ENCODE measurements at regions not wholly inside any gene's neighbourhood (a gene's known extent, or its start where the extent isn't known, plus 50 kb on each side); places are given as distances from the start of the nearest gene placed in this dataset.
A peak's percentile ranks its signal among the peaks of the same experiment; 100 is the strongest.

GRCh38 chr14:62098357-62098756 lies 336.1 kb downstream of the SNAPC1 start:
- Histone ChIP-seq H4K8ac (ENCODE audit: low read length) (no peak overlapping the region), H4K91ac (ENCODE audit: low read length) (no peak overlapping the region), H3K4me3 (ENCODE audit: insufficient read depth in 1 of 2, low read depth in 1 of 2, low read length in 2 of 2) (no peak overlapping the region), H3K79me1 (replicated peaks; ENCODE audit: low read length, poor library complexity, severe bottlenecking) (no peaks in the 10 kb centered on the region), H3K4ac (ENCODE audit: low read depth in 1 of 2, low read length in 2 of 2) (no peak overlapping the region), H3K9me3 (ENCODE audit: control insufficient read depth, low read length) (no peaks in the 10 kb centered on the region), H3K14ac (ENCODE audit: low read length in 2 of 2) (no peak overlapping the region), H2AK5ac (ENCODE audit: low read length, severe bottlenecking) (no peak overlapping the region), H3K4me1 (ENCODE audit: control insufficient read depth, insufficient read depth, low read depth, low read length) (no peaks in the 10 kb centered on the region), H2BK120ac (ENCODE audit: low read depth, low read length) (no peak overlapping the region), H3K9ac (ENCODE audit: low read length) (no peak overlapping the region), H3K27ac (ENCODE audit: low read length, poor library complexity, severe bottlenecking) (no peak overlapping the region), H2AFZ (ENCODE audit: low read depth, low read length) (no peak overlapping the region), H2BK15ac (ENCODE audit: low read depth, poor library complexity, severe bottlenecking) (no peak overlapping the region), H3K23ac (ENCODE audit: low read length in 2 of 2) (no peak overlapping the region), H2BK5ac (ENCODE audit: low read depth, low read length, poor library complexity, severe bottlenecking) (no peak overlapping the region), H3K18ac (ENCODE audit: low read depth in 1 of 2, low read length in 2 of 2) (no peak overlapping the region), H3K36me3 (ENCODE audit: control insufficient read depth in 1 of 2, insufficient read depth in 2 of 2, low read depth in 1 of 2, low read length in 2 of 2) (peaks cover 0 to 4% of the 10 kb centered on the region in 2 experiments), H3K27me3 (ENCODE audit: control insufficient read depth in 1 of 2, insufficient read depth in 1 of 2, low read length in 2 of 2) (peaks cover 0 to 5% of the 10 kb centered on the region in 2 experiments), H2BK12ac (ENCODE audit: low read length in 2 of 2) (no peak overlapping the region), H3K4me2 (ENCODE audit: low read length, poor library complexity, severe bottlenecking) (no peak overlapping the region)
- 70% methylated on average over 2 of the region's 3 CpGs for WGBS
- no peak for DNase-seq

DNA sequence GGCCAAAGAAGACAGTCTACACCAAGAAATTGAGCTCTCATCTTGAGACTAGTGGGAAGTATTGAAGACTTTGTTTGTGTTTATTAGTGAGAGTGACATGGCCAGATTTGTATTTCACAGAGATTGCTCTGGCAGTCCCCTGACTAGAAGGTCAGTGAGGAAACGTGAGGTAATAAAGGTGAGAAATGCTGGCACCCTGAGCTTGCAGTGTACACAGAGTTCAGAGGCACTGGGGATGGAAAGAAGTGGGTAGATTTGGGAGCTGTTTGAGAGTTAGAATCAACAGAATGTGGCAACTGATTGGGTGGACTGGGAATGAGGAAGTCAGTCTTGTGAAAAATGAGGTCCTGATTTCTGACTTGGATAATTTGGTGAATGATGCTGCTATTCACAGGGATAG lies 336.9 kb downstream of the SNAPC1 start:
- H2BK15ac ChIP-seq (ENCODE audit: low read depth, poor library complexity, severe bottlenecking) = no peak overlapping the region
- H3K23ac ChIP-seq (ENCODE audit: low read length in 2 of 2) = no peak overlapping the region

GRCh38 chr14:62101189-62101588 lies 339.0 kb downstream of the SNAPC1 start:
- H3K36me3 ChIP-seq (ENCODE audit: control insufficient read depth in 1 of 2, insufficient read depth in 2 of 2, low read depth in 1 of 2, low read length in 2 of 2) = peaks cover 0 to 4% of the 10 kb centered on the region in 2 experiments
- H3K14ac ChIP-seq (ENCODE audit: low read length in 2 of 2) = no peak overlapping the region
- H2BK15ac ChIP-seq (ENCODE audit: low read depth, poor library complexity, severe bottlenecking) = no peak overlapping the region
- no peak overlapping the region for H2BK120ac ChIP-seq (ENCODE audit: low read depth, low read length)
- H4K8ac ChIP-seq (ENCODE audit: low read length) = no peak overlapping the region
- H3K79me1 ChIP-seq (replicated peaks; ENCODE audit: low read length, poor library complexity, severe bottlenecking) = no peaks in the 10 kb centered on the region
- no peak overlapping the region for H3K18ac ChIP-seq (ENCODE audit: low read depth in 1 of 2, low read length in 2 of 2)
- no peak overlapping the region for H3K4ac ChIP-seq (ENCODE audit: low read depth in 1 of 2, low read length in 2 of 2)
- no peak overlapping the region for H2BK12ac ChIP-seq (ENCODE audit: low read length in 2 of 2)
- H3K9me3 ChIP-seq (ENCODE audit: control insufficient read depth, low read length) = no peaks in the 10 kb centered on the region
- H4K91ac ChIP-seq (ENCODE audit: low read length) = no peak overlapping the region
- WGBS = no CpG with 5 or more reads among the region's 1 CpG
- no peak overlapping the region for H3K9ac ChIP-seq (ENCODE audit: low read length)
- H3K23ac ChIP-seq (ENCODE audit: low read length in 2 of 2) = no peak overlapping the region
- no peak overlapping the region for H3K4me2 ChIP-seq (ENCODE audit: low read length, poor library complexity, severe bottlenecking)
- no peak overlapping the region for H2AFZ ChIP-seq (ENCODE audit: low read depth, low read length)
- peaks cover 0 to 5% of the 10 kb centered on the region in 2 experiments for H3K27me3 ChIP-seq (ENCODE audit: control insufficient read depth in 1 of 2, insufficient read depth in 1 of 2, low read length in 2 of 2)
- H3K4me3 ChIP-seq (ENCODE audit: insufficient read depth in 1 of 2, low read depth in 1 of 2, low read length in 2 of 2) = no peak overlapping the region
- no peak for DNase-seq
- no peak overlapping the region for H2BK5ac ChIP-seq (ENCODE audit: low read depth, low read length, poor library complexity, severe bottlenecking)
- no peak overlapping the region for H2AK5ac ChIP-seq (ENCODE audit: low read length, severe bottlenecking)
- no peaks in the 10 kb centered on the region for H3K4me1 ChIP-seq (ENCODE audit: control insufficient read depth, insufficient read depth, low read depth, low read length)
- H3K27ac ChIP-seq (ENCODE audit: low read length, poor library complexity, severe bottlenecking) = no peak overlapping the region

More for the DNA sequence above, 336.9 kb downstream of the SNAPC1 start:
- H3K18ac ChIP-seq (ENCODE audit: low read depth in 1 of 2, low read length in 2 of 2) = no peak overlapping the region
- no peak overlapping the region for H2BK12ac ChIP-seq (ENCODE audit: low read length in 2 of 2)
- peaks cover 0 to 5% of the 10 kb centered on the region in 2 experiments for H3K27me3 ChIP-seq (ENCODE audit: control insufficient read depth in 1 of 2, insufficient read depth in 1 of 2, low read length in 2 of 2)
- H3K36me3 ChIP-seq (ENCODE audit: control insufficient read depth in 1 of 2, insufficient read depth in 2 of 2, low read depth in 1 of 2, low read length in 2 of 2) = peaks cover 0 to 4% of the 10 kb centered on the region in 2 experiments
- DNase-seq = no peak
- no peak overlapping the region for H3K4ac ChIP-seq (ENCODE audit: low read depth in 1 of 2, low read length in 2 of 2)
- no peak overlapping the region for H2AK5ac ChIP-seq (ENCODE audit: low read length, severe bottlenecking)
- H2BK5ac ChIP-seq (ENCODE audit: low read depth, low read length, poor library complexity, severe bottlenecking) = no peak overlapping the region
- H3K27ac ChIP-seq (ENCODE audit: low read length, poor library complexity, severe bottlenecking) = no peak overlapping the region
- no peak overlapping the region for H3K9ac ChIP-seq (ENCODE audit: low read length)
- no peak overlapping the region for H3K4me2 ChIP-seq (ENCODE audit: low read length, poor library complexity, severe bottlenecking)
- no peak overlapping the region for H3K4me3 ChIP-seq (ENCODE audit: insufficient read depth in 1 of 2, low read depth in 1 of 2, low read length in 2 of 2)
- WGBS = 56% methylated on average over 1 of the region's 1 CpG
- H3K9me3 ChIP-seq (ENCODE audit: control insufficient read depth, low read length) = no peaks in the 10 kb centered on the region
- no peak overlapping the region for H4K8ac ChIP-seq (ENCODE audit: low read length)
- H2AFZ ChIP-seq (ENCODE audit: low read depth, low read length) = no peak overlapping the region
- no peak overlapping the region for H2BK120ac ChIP-seq (ENCODE audit: low read depth, low read length)
- peak overlapping the region in 1 of 2 experiments; percentile 41 for H3K14ac ChIP-seq (ENCODE audit: low read length in 2 of 2)
- H4K91ac ChIP-seq (ENCODE audit: low read length) = no peak overlapping the region
- no peaks in the 10 kb centered on the region for H3K4me1 ChIP-seq (ENCODE audit: control insufficient read depth, insufficient read depth, low read depth, low read length)
- no peaks in the 10 kb centered on the region for H3K79me1 ChIP-seq (replicated peaks; ENCODE audit: low read length, poor library complexity, severe bottlenecking)

- Histone ChIP-seq H2AK5ac (ENCODE audit: low read length, severe bottlenecking) (no peak overlapping the region), H3K14ac (ENCODE audit: low read length in 2 of 2) (no peak overlapping the region), H3K9ac (ENCODE audit: low read length) (no peak overlapping the region), H4K91ac (ENCODE audit: low read length) (no peak overlapping the region), H3K4me2 (ENCODE audit: low read length, poor library complexity, severe bottlenecking) (no peak overlapping the region), H3K27me3 (ENCODE audit: control insufficient read depth in 1 of 2, insufficient read depth in 1 of 2, low read length in 2 of 2) (peaks cover 0 to 5% of the 10 kb centered on the region in 2 experiments), H2BK15ac (ENCODE audit: low read depth, poor library complexity, severe bottlenecking) (no peak overlapping the region), H3K9me3 (ENCODE audit: control insufficient read depth, low read length) (no peaks in the 10 kb centered on the region), H3K4me3 (ENCODE audit: insufficient read depth in 1 of 2, low read depth in 1 of 2, low read length in 2 of 2) (no peak overlapping the region), H3K23ac (ENCODE audit: low read length in 2 of 2) (no peak overlapping the region), H3K27ac (ENCODE audit: low read length, poor library complexity, severe bottlenecking) (no peak overlapping the region), H2BK12ac (ENCODE audit: low read length in 2 of 2) (no peak overlapping the region), H2BK120ac (ENCODE audit: low read depth, low read length) (no peak overlapping the region), H3K4me1 (ENCODE audit: control insufficient read depth, insufficient read depth, low read depth, low read length) (no peaks in the 10 kb centered on the region), H3K18ac (ENCODE audit: low read depth in 1 of 2, low read length in 2 of 2) (no peak overlapping the region), H2BK5ac (ENCODE audit: low read depth, low read length, poor library complexity, severe bottlenecking) (no peak overlapping the region), H4K8ac (ENCODE audit: low read length) (no peak overlapping the region), H3K36me3 (ENCODE audit: control insufficient read depth in 1 of 2, insufficient read depth in 2 of 2, low read depth in 1 of 2, low read length in 2 of 2) (peaks cover 0 to 4% of the 10 kb centered on the region in 2 experiments), H3K79me1 (replicated peaks; ENCODE audit: low read length, poor library complexity, severe bottlenecking) (no peaks in the 10 kb centered on the region), H2AFZ (ENCODE audit: low read depth, low read length) (no peak overlapping the region), H3K4ac (ENCODE audit: low read depth in 1 of 2, low read length in 2 of 2) (no peak overlapping the region)
- 100% methylated on average over 1 of the region's 3 CpGs for WGBS
- DNase-seq = no peak
Measured at GRCh38 chr14:62101673-62102348, 339.6 kb downstream of the SNAPC1 start.

Data from mesenchymal stem cell (in vitro differentiated cells and primary cell).